COLO668 (cell line): ENCODE measurements at regions not wholly inside any gene's neighbourhood (a gene's known extent, or its start where the extent isn't known, plus 50 kb on each side); places are given as distances from the start of the nearest gene placed in this dataset.

Source experiments
- DNase-seq: peaks from one replicate; lab custom pipeline; 2025; ENCODE audit not compliant: unreplicated experiment; lab: John Stamatoyannopoulos, UW

DNA sequence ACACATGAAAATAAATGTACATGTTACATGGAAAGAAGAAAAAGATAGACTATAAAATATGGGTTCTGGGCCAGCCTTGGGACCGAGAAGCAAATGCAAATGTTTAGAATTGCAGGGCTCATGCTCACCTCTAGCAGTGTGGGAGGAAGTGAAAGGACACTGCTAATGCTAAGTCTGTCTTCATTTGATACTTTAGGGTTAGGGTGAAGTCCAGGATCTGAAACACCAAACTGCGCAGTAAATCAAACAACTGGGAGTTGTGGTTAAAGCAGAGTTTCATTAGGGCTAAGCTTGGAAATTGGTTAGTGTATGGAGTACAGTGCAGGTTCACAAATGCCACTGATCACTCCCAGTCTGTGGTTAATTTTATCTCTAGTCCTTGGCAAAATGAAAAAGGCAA is 73.2 kb upstream of the PDK4 start:
- DNase-seq = no peak

DNA sequence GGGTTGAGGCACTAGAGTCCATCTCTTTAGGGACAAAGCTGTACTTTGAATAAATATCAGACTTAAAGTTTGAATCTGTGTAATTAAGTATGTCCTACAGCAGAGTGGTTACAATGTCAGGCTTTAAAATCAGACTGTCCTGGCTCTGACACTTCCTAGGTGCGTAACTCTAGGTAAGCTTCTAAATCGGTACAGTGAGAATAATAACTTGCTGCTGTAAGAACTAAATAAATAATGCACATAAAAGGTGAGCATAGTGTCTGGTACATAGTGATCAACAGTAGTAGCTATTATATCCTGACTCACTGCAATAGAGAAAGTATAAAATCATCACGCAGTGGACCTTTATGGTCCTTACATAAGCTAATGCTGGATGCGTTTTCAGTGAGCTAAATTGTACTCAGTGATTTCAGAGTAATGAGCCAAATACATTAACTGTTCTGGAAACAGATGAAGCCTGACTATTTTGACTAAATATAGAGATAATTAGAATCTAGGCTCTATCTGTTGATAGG is 72.2 kb upstream of the PDK4 start:
- no peak for DNase-seq

DNA sequence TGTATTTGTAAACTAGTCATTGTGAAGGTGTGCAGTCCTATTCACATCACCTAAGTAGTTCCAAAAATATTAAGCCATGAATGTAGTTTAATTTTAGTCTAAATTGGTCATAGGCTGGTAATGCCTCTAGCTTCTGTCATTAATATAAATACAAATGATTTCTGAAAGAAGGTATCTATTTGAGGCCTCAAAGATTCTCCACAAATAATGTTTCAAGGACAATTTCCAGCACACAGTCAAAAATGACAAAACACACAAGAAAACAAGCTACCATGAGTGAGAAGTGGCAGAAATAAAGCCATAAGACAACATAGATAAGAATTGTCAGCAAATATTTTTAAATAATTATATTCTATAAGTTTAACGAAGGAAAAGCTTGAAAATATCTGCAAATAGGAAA is 66.7 kb upstream of the PDK4 start:
- no peak for DNase-seq

DNA sequence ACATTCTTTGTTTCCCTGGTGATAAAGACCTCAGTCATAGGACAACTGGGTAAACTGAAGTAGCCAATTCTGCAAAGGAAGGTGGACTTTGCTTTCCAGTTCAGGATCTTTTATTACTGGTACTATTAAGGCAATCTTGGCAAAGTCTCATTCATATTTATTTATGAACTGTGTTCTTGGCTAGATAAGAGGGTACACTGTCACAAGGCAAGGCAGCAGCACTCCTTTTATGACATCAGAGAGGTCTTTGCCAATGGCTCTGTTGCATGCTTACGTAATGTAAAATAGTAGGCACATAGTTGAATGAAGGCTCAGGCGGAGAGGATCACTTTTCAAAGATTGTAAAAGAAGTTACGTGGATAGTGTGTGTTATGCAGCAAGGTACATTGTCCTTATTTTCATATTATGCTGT is 63.7 kb upstream of the PDK4 start:
- DNase-seq = no peak

DNA sequence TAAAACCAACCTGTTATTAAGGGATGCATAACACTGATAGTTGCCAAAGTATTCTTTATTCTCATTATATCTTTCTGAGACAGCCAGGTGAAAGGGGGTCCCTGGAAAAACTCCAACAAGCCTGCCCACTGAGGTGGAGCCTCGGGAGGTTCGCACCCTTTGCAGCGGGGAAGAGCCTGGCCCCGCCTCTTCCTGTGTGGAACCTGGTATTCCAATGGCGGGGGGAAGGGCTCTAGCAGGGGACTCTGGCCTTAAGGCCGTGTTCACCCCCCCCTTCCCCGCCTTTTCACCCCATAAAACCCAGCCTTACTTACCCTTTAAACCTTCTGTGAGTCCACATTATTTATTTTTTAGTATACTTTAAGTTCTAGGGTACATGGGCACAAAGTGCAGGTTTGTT is 62.4 kb upstream of the PDK4 start:
- no peak for DNase-seq

DNA sequence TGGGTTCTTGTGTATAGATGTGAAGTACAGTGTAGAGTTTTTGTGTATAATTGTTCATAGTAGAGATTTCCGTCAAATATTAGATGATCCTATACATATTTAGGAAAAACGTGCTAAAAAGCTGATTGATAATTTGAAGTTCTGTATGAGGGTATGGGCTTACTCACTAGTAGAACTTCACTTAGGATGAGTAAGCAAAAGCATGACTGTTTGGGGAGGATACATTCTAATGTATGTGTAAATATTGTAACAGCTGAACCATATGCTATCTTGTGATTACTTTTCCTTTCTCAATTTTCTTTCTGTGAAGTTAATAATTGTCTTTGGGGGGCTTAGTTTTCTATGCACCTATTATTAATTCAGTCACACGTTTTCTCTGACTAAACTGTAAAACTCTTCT is 53.2 kb upstream of the PDK4 start:
- no peak for DNase-seq

DNA sequence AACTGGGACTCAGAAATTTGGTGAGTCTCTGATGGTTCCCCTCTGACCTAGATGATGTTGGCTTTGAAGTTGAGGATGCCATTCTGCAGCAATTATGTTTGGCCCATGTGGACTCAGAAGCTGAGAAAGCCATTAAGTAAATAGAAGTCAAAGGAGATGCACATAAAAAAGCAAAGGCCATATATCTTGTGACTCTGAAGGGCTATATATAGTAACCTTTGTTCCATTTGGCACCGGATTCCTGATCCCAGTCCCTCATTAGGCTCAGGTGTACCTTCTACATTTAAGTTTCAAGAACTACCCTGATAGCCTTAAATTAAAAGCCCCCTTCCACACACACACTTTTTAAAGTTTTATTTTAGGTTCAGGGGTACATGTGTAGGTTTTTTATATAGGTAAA is 50.0 kb upstream of the PDK4 start:
- DNase-seq = peak; percentile 28
